ENCODE measurements at regions not wholly inside any gene's neighbourhood (a gene's known extent, or its start where the extent isn't known, plus 50 kb on each side); places are given as distances from the start of the nearest gene placed in this dataset.

DNA sequence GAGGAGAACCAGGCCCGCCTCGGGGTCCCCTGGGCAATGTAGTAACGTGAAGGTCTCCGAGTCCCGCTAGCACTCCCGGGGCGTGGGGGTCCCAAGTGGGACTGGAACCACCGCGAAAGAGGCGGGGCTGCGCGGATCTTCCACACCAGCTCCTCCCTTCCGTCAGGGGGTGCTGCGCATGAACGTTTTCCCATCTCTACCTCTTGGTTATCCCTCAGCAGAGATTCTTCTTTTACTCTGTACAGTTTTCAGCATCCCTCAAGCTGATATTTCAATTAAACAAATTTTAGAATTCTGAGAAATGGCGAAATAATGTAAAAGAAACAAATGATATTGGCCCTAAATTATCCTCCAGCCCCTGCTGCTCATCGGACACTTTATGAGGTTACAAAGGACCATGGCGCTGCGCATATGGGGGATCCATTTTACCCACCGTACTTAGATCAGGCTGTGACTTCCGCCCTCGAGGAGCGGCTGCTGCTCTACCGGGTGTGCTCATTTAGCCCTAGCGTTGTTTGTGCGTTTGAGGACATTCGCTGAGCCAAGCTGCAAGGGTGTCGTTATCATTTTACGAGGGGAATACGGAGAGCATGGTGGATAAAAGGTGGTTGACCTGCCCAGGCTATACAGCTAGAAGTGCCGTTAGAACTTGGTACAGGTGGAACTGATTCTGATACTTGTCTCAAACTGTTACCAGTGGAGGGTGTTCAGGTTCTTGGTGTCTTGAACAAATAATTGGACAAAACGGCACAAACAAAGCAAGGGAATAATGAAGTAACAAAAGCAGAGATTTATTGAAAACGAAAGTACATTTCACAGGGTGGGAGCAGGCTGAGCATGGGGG is 75.2 kb upstream of the CHD6 start (continued):
- TF ChIP-seq, protein P1, sequence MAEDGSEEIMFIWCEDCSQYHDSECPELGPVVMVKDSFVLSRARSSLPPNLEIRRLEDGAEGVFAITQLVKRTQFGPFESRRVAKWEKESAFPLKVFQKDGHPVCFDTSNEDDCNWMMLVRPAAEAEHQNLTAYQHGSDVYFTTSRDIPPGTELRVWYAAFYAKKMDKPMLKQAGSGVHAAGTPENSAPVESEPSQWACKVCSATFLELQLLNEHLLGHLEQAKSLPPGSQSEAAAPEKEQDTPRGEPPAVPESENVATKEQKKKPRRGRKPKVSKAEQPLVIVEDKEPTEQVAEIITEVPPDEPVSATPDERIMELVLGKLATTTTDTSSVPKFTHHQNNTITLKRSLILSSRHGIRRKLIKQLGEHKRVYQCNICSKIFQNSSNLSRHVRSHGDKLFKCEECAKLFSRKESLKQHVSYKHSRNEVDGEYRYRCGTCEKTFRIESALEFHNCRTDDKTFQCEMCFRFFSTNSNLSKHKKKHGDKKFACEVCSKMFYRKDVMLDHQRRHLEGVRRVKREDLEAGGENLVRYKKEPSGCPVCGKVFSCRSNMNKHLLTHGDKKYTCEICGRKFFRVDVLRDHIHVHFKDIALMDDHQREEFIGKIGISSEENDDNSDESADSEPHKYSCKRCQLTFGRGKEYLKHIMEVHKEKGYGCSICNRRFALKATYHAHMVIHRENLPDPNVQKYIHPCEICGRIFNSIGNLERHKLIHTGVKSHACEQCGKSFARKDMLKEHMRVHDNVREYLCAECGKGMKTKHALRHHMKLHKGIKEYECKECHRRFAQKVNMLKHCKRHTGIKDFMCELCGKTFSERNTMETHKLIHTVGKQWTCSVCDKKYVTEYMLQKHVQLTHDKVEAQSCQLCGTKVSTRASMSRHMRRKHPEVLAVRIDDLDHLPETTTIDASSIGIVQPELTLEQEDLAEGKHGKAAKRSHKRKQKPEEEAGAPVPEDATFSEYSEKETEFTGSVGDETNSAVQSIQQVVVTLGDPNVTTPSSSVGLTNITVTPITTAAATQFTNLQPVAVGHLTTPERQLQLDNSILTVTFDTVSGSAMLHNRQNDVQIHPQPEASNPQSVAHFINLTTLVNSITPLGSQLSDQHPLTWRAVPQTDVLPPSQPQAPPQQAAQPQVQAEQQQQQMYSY (CRISPR knock-in tag; IDR thresholded peaks at IDR 0.05), result 0 out of 2 replicates have a peak, but pooled peaks have one; percentile 56
- TF ChIP-seq, protein P2, sequence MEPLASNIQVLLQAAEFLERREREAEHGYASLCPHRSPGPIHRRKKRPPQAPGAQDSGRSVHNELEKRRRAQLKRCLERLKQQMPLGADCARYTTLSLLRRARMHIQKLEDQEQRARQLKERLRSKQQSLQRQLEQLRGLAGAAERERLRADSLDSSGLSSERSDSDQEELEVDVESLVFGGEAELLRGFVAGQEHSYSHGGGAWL (CRISPR knock-in tag; IDR thresholded peaks at IDR 0.05), result peak; percentile 34; the same call in 1 of the 2 replicates
- no peak; the same call in 1 of the 2 replicates for TF ChIP-seq ZNF737 (CRISPR knock-in tag; IDR thresholded peaks at IDR 0.05; ENCODE audit: borderline replicate concordance)
- TF ChIP-seq RBM22 (optimal IDR thresholded peaks at IDR 0.05; ENCODE audit: low read length), result peak; percentile 93
- TF ChIP-seq REL (CRISPR knock-in tag; conservative IDR thresholded peaks at IDR 0.05), result no peak
- peak; percentile 94; the same call in 1 of the 2 replicates for TF ChIP-seq ZNF678 (CRISPR knock-in tag; IDR thresholded peaks at IDR 0.05)
- TF ChIP-seq, protein P3, sequence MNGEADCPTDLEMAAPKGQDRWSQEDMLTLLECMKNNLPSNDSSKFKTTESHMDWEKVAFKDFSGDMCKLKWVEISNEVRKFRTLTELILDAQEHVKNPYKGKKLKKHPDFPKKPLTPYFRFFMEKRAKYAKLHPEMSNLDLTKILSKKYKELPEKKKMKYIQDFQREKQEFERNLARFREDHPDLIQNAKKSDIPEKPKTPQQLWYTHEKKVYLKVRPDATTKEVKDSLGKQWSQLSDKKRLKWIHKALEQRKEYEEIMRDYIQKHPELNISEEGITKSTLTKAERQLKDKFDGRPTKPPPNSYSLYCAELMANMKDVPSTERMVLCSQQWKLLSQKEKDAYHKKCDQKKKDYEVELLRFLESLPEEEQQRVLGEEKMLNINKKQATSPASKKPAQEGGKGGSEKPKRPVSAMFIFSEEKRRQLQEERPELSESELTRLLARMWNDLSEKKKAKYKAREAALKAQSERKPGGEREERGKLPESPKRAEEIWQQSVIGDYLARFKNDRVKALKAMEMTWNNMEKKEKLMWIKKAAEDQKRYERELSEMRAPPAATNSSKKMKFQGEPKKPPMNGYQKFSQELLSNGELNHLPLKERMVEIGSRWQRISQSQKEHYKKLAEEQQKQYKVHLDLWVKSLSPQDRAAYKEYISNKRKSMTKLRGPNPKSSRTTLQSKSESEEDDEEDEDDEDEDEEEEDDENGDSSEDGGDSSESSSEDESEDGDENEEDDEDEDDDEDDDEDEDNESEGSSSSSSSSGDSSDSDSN (CRISPR knock-in tag; IDR thresholded peaks at IDR 0.05), result peak; percentile 81
- TF ChIP-seq TOPORS (CRISPR knock-in tag; IDR thresholded peaks at IDR 0.05), result peak; percentile 83; the same call in 1 of the 2 replicates
- TF ChIP-seq SRSF9 (IDR thresholded peaks at IDR 0.05; ENCODE audit: borderline replicate concordance, insufficient read depth, low read depth, low read length, poor library complexity, severe bottlenecking), result no peak
- no peak for TF ChIP-seq ZFYVE20 (CRISPR knock-in tag; IDR thresholded peaks at IDR 0.05; ENCODE audit: borderline replicate concordance, low read depth)
- TF ChIP-seq SIN3B (IDR thresholded peaks at IDR 0.05; ENCODE audit: low read length), result peak; percentile 82; the same call in 1 of the 2 replicates
- TF ChIP-seq ZNF138 (CRISPR knock-in tag; IDR thresholded peaks at IDR 0.05; ENCODE audit: low read depth), result no peak
- no peak for TF ChIP-seq RFX5 (IDR thresholded peaks at IDR 0.05; ENCODE audit: low read depth, low read length)
- TF ChIP-seq ZNF383 (CRISPR knock-in tag; IDR thresholded peaks at IDR 0.05; ENCODE audit: borderline replicate concordance), result peak; percentile 87; the same call in 1 of the 2 replicates
- peak; percentile 93; the same call in 1 of the 2 replicates for TF ChIP-seq ZZZ3 (CRISPR knock-in tag; IDR thresholded peaks at IDR 0.05; ENCODE audit: borderline replicate concordance)
- TF ChIP-seq ZNF317 (CRISPR knock-in tag; IDR thresholded peaks at IDR 0.05), result no peak; the same call in 1 of the 2 replicates
- TF ChIP-seq REXO4 (CRISPR knock-in tag; IDR thresholded peaks at IDR 0.05; ENCODE audit: borderline replicate concordance), result no peak
- no peak for TF ChIP-seq SKI (IDR thresholded peaks at IDR 0.05; ENCODE audit: partially characterized antibody)
- TF ChIP-seq, protein P4, sequence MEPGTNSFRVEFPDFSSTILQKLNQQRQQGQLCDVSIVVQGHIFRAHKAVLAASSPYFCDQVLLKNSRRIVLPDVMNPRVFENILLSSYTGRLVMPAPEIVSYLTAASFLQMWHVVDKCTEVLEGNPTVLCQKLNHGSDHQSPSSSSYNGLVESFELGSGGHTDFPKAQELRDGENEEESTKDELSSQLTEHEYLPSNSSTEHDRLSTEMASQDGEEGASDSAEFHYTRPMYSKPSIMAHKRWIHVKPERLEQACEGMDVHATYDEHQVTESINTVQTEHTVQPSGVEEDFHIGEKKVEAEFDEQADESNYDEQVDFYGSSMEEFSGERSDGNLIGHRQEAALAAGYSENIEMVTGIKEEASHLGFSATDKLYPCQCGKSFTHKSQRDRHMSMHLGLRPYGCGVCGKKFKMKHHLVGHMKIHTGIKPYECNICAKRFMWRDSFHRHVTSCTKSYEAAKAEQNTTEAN (CRISPR knock-in tag; conservative IDR thresholded peaks at IDR 0.05), result peak; percentile 88
- no peak for TF ChIP-seq HNRNPL (IDR thresholded peaks at IDR 0.05; ENCODE audit: low read depth, low read length)
